Activated CD4-positive, alpha-beta T cell treated with anti-CD3 and anti-CD28 coated beads, Interleukin-2, amount 10 ng/mL, durations not matched to agents 24 days and 14 days (primary cell): ENCODE measurements at regions not wholly inside any gene's neighbourhood (a gene's known extent, or its start where the extent isn't known, plus 50 kb on each side); places are given as distances from the start of the nearest gene placed in this dataset.

Source experiments
- DNase-seq: peaks from one replicate; pipeline ENCODE4 v3.0.0; 2022
- H3K27ac Mint-ChIP-seq: one replicate; pipeline ENCODE4 v1.8.0; 2022; ENCODE audit warnings: mild to moderate bottlenecking, mixed read lengths
- H3K27me3 Mint-ChIP-seq: one replicate; pipeline ENCODE4 v1.8.0; 2022; ENCODE audit warnings: mixed read lengths
- H3K36me3 Mint-ChIP-seq: one replicate; pipeline ENCODE4 v1.8.0; 2022; ENCODE audit warnings: low read depth, mild to moderate bottlenecking, mixed read lengths
- H3K4me1 Mint-ChIP-seq: one replicate; pipeline ENCODE4 v1.8.0; 2021; ENCODE audit warnings: mixed read lengths
- H3K4me3 Mint-ChIP-seq: one replicate; pipeline ENCODE4 v1.8.0; 2022; ENCODE audit warnings: mild to moderate bottlenecking, moderate library complexity, mixed read lengths
- H3K9me3 Mint-ChIP-seq: one replicate; pipeline ENCODE4 v1.8.0; 2021; ENCODE audit warnings: mixed read lengths
- intact Hi-C: fragments of 100-400 bp; cut with micrococcal nuclease; formaldehyde crosslinking; loops from one replicate; pipeline ENCODE4 v1.15.1; 2023

GRCh38 chr3:21801631-21802030 is 50.6 kb upstream of the ZNF385D start:
- Mint-ChIP-seq H3K4me3 (no peak overlapping the region), H3K36me3 (no peaks in the 10 kb centered on the region), H3K27ac (no peak overlapping the region), H3K9me3 (peaks cover 8% of the 10 kb centered on the region), H3K27me3 (no peaks in the 10 kb centered on the region), H3K4me1 (no peaks in the 10 kb centered on the region)
- no peak for DNase-seq
- intact Hi-C loops: no loop called here

- peaks cover 8% of the 10 kb centered on the region for H3K9me3 Mint-ChIP-seq
- intact Hi-C loops: no loop called here
Measured at GRCh38 chr3:21803604-21804003, 52.6 kb upstream of the ZNF385D start.

GRCh38 chr3:21804330-21804729 is 53.3 kb upstream of the ZNF385D start:
- no peaks in the 10 kb centered on the region for H3K4me1 Mint-ChIP-seq
- intact Hi-C loops: no loop called here
- no peak overlapping the region for H3K27ac Mint-ChIP-seq
- no peak overlapping the region for H3K4me3 Mint-ChIP-seq
- H3K36me3 Mint-ChIP-seq: no peaks in the 10 kb centered on the region
- no peak for DNase-seq
- no peaks in the 10 kb centered on the region for H3K27me3 Mint-ChIP-seq
- H3K9me3 Mint-ChIP-seq: peaks cover 2% of the 10 kb centered on the region

More at GRCh38 chr3:21803604-21804003, 52.6 kb upstream of the ZNF385D start:
- Mint-ChIP-seq H3K27ac (no peak overlapping the region), H3K4me3 (no peak overlapping the region), H3K36me3 (no peaks in the 10 kb centered on the region), H3K4me1 (no peaks in the 10 kb centered on the region), H3K27me3 (no peaks in the 10 kb centered on the region)
- DNase-seq: no peak

- Mint-ChIP-seq H3K4me1 (no peaks in the 10 kb centered on the region), H3K4me3 (no peak overlapping the region), H3K9me3 (no peaks in the 10 kb centered on the region), H3K27ac (no peak overlapping the region), H3K27me3 (no peaks in the 10 kb centered on the region), H3K36me3 (no peaks in the 10 kb centered on the region)
- intact Hi-C loops: no loop called here
- DNase-seq: no peak
Measured at GRCh38 chr3:21806733-21807132, 55.7 kb upstream of the ZNF385D start.

GRCh38 chr3:21825684-21826083 is 74.7 kb upstream of the ZNF385D start:
- H3K27me3 Mint-ChIP-seq: no peaks in the 10 kb centered on the region
- intact Hi-C loops: no loop called here
- no peak overlapping the region for H3K27ac Mint-ChIP-seq
- no peaks in the 10 kb centered on the region for H3K36me3 Mint-ChIP-seq
- H3K4me3 Mint-ChIP-seq: no peak overlapping the region
- no peaks in the 10 kb centered on the region for H3K4me1 Mint-ChIP-seq
- no peaks in the 10 kb centered on the region for H3K9me3 Mint-ChIP-seq
- no peak for DNase-seq

GRCh38 chr3:21826416-21826815 is 75.4 kb upstream of the ZNF385D start:
- no peak overlapping the region for H3K4me3 Mint-ChIP-seq
- no peaks in the 10 kb centered on the region for H3K36me3 Mint-ChIP-seq
- intact Hi-C loops: no loop called here
- DNase-seq: no peak
- H3K4me1 Mint-ChIP-seq: no peaks in the 10 kb centered on the region
- no peaks in the 10 kb centered on the region for H3K27me3 Mint-ChIP-seq
- no peak overlapping the region for H3K27ac Mint-ChIP-seq
- no peaks in the 10 kb centered on the region for H3K9me3 Mint-ChIP-seq

GRCh38 chr3:21830541-21830940 is 79.5 kb upstream of the ZNF385D start:
- H3K4me3 Mint-ChIP-seq: no peak overlapping the region
- no peaks in the 10 kb centered on the region for H3K36me3 Mint-ChIP-seq
- no peaks in the 10 kb centered on the region for H3K9me3 Mint-ChIP-seq
- H3K27ac Mint-ChIP-seq: no peak overlapping the region
- no peak for DNase-seq
- no peaks in the 10 kb centered on the region for H3K27me3 Mint-ChIP-seq
- intact Hi-C loops: no loop called here
- H3K4me1 Mint-ChIP-seq: no peaks in the 10 kb centered on the region

GRCh38 chr3:21835264-21835663 is 84.3 kb upstream of the ZNF385D start:
- H3K4me3 Mint-ChIP-seq: no peak overlapping the region
- H3K9me3 Mint-ChIP-seq: peaks cover 4% of the 10 kb centered on the region
- intact Hi-C loops: no loop called here
- no peak for DNase-seq
- H3K36me3 Mint-ChIP-seq: no peaks in the 10 kb centered on the region
- H3K27me3 Mint-ChIP-seq: no peaks in the 10 kb centered on the region
- no peaks in the 10 kb centered on the region for H3K4me1 Mint-ChIP-seq
- no peak overlapping the region for H3K27ac Mint-ChIP-seq

GRCh38 chr3:21836227-21836626 is 85.2 kb upstream of the ZNF385D start:
- Mint-ChIP-seq H3K4me3 (no peak overlapping the region), H3K27ac (no peak overlapping the region), H3K36me3 (no peaks in the 10 kb centered on the region), H3K9me3 (peaks cover 4% of the 10 kb centered on the region), H3K27me3 (no peaks in the 10 kb centered on the region), H3K4me1 (no peaks in the 10 kb centered on the region)
- intact Hi-C loops: no loop called here
- no peak for DNase-seq

- Mint-ChIP-seq H3K9me3 (peaks cover 4% of the 10 kb centered on the region), H3K4me1 (no peaks in the 10 kb centered on the region), H3K36me3 (no peaks in the 10 kb centered on the region), H3K4me3 (no peak overlapping the region), H3K27me3 (no peaks in the 10 kb centered on the region), H3K27ac (no peak overlapping the region)
- no peak for DNase-seq
- intact Hi-C loops: no loop called here
Measured at GRCh38 chr3:21839176-21839575, 88.2 kb upstream of the ZNF385D start.

- DNase-seq: no peak
- Mint-ChIP-seq H3K4me3 (no peak overlapping the region), H3K27ac (no peak overlapping the region), H3K36me3 (no peaks in the 10 kb centered on the region), H3K27me3 (no peaks in the 10 kb centered on the region), H3K9me3 (peaks cover 4% of the 10 kb centered on the region), H3K4me1 (no peaks in the 10 kb centered on the region)
- intact Hi-C loops: no loop called here
Measured at GRCh38 chr3:21839592-21839991, 88.6 kb upstream of the ZNF385D start.

- H3K9me3 Mint-ChIP-seq: no peaks in the 10 kb centered on the region
- H3K4me1 Mint-ChIP-seq: no peaks in the 10 kb centered on the region
- H3K27me3 Mint-ChIP-seq: no peaks in the 10 kb centered on the region
- intact Hi-C loops: no loop called here
- H3K4me3 Mint-ChIP-seq: no peak overlapping the region
- H3K36me3 Mint-ChIP-seq: no peaks in the 10 kb centered on the region
- no peak for DNase-seq
- H3K27ac Mint-ChIP-seq: no peak overlapping the region
Measured at GRCh38 chr3:21847005-21847404, 96.0 kb upstream of the ZNF385D start.

- H3K4me3 Mint-ChIP-seq: no peak overlapping the region
- H3K9me3 Mint-ChIP-seq: peaks cover 6% of the 10 kb centered on the region
- H3K4me1 Mint-ChIP-seq: no peaks in the 10 kb centered on the region
- intact Hi-C loops: no loop called here
- no peak for DNase-seq
- H3K27ac Mint-ChIP-seq: no peak overlapping the region
- no peaks in the 10 kb centered on the region for H3K36me3 Mint-ChIP-seq
- no peaks in the 10 kb centered on the region for H3K27me3 Mint-ChIP-seq
Measured at GRCh38 chr3:21859124-21860081, 108.4 kb upstream of the ZNF385D start.

GRCh38 chr3:21860082-21860475 is 109.1 kb upstream of the ZNF385D start:
- no peaks in the 10 kb centered on the region for H3K36me3 Mint-ChIP-seq
- no peak for DNase-seq
- no peak overlapping the region for H3K4me3 Mint-ChIP-seq
- intact Hi-C loops: no loop called here
- peaks cover 6% of the 10 kb centered on the region for H3K9me3 Mint-ChIP-seq
- no peaks in the 10 kb centered on the region for H3K4me1 Mint-ChIP-seq
- no peak overlapping the region for H3K27ac Mint-ChIP-seq
- no peaks in the 10 kb centered on the region for H3K27me3 Mint-ChIP-seq

- Mint-ChIP-seq H3K9me3 (peaks cover 6% of the 10 kb centered on the region), H3K4me1 (no peaks in the 10 kb centered on the region), H3K36me3 (no peaks in the 10 kb centered on the region)
Measured at GRCh38 chr3:21860657-21861056, 109.6 kb upstream of the ZNF385D start.

More at GRCh38 chr3:21860657-21861056, 109.6 kb upstream of the ZNF385D start:
- Mint-ChIP-seq H3K27me3 (no peaks in the 10 kb centered on the region), H3K27ac (no peak overlapping the region), H3K4me3 (no peak overlapping the region)
- DNase-seq: no peak
- intact Hi-C loops: no loop called here
